Keratinocyte (primary cell): ENCODE measurements at regions not wholly inside any gene's neighbourhood (a gene's known extent, or its start where the extent isn't known, plus 50 kb on each side); places are given as distances from the start of the nearest gene placed in this dataset.

Experiments
- DNase-seq: peaks from one replicate; pipeline ENCODE4 v3.0.0-alpha.2; 2011; ENCODE audit warnings: low read depth, missing footprints, low spot score
- FAIRE-seq: peaks from 2 replicates; lab custom pipeline; 2011; peaks lifted over from hg19 to GRCh38; lab: Jason Lieb, UNC
- H2AFZ ChIP-seq: 2 replicates; pipeline ENCODE4 v1.6.0; 2012; ENCODE audit warnings: low read length, control low read depth, inconsistent platforms; ENCODE audit not compliant: control insufficient read depth
- H3K27ac ChIP-seq: 2 replicates; pipeline ENCODE4 v1.5.1; 2011; ENCODE audit warnings: low read length; ENCODE audit not compliant: control insufficient read depth, insufficient read depth
- H3K27me3 ChIP-seq: 3 replicates; pipeline ENCODE4 v1.6.0; 2011; ENCODE audit warnings: low read length; ENCODE audit not compliant: control insufficient read depth, insufficient read depth; ENCODE audit errors: extremely low read depth
- H3K36me3 ChIP-seq, 2 experiments: 2 replicates in 1 of 2; 3 replicates in 1 of 2; pipeline ENCODE4 v1.5.1; 2011; ENCODE audit warnings: low read length in 2 of 2, mild to moderate bottlenecking in 1 of 2; ENCODE audit not compliant: control insufficient read depth in 2 of 2, insufficient read depth in 2 of 2; ENCODE audit errors: extremely low read depth in 1 of 2
- H3K4me1 ChIP-seq: 3 replicates; pipeline ENCODE4 v1.5.1; 2011; ENCODE audit warnings: low read length; ENCODE audit not compliant: control insufficient read depth, insufficient read depth; ENCODE audit errors: extremely low read depth
- H3K4me2 ChIP-seq: 3 replicates; pipeline ENCODE4 v1.6.0; 2011; ENCODE audit warnings: low read depth, low read length; ENCODE audit not compliant: control insufficient read depth, insufficient read depth; ENCODE audit errors: extremely low read depth
- H3K4me3 ChIP-seq, 3 experiments: fragments of 200-600 bp in 1 of 3; sonication (generic) in 1 of 3; 2 replicates in 2 of 3; 3 replicates in 1 of 3; pipeline ENCODE4 v1.5.1; 2011 to 2016; ENCODE audit warnings: low read length in 3 of 3, mild to moderate bottlenecking in 3 of 3, control low read depth in 2 of 3, inconsistent platforms in 1 of 3, low read depth in 1 of 3, mixed read lengths in 1 of 3, mixed run types in 1 of 3, moderate library complexity in 1 of 3; ENCODE audit not compliant: control insufficient read depth in 2 of 3, insufficient read depth in 2 of 3; ENCODE audit errors: extremely low read depth in 1 of 3
- H3K79me2 ChIP-seq: 2 replicates; pipeline ENCODE4 v1.6.0; 2012; ENCODE audit warnings: low read length; ENCODE audit not compliant: control insufficient read depth, insufficient read depth
- H3K9ac ChIP-seq: 3 replicates; pipeline ENCODE4 v1.6.0; 2011; ENCODE audit warnings: low read length; ENCODE audit not compliant: control insufficient read depth, insufficient read depth; ENCODE audit errors: extremely low read depth
- H3K9me1 ChIP-seq: 3 replicates; pipeline ENCODE4 v1.6.0; 2011; ENCODE audit warnings: low read length; ENCODE audit not compliant: control insufficient read depth, insufficient read depth; ENCODE audit errors: extremely low read depth
- H3K9me3 ChIP-seq: 2 replicates; pipeline ENCODE4 v1.5.1; 2012; ENCODE audit warnings: low read depth, low read length; ENCODE audit not compliant: control insufficient read depth
- H4K20me1 ChIP-seq: 3 replicates; pipeline ENCODE4 v1.6.0; 2011; ENCODE audit warnings: low read length; ENCODE audit not compliant: control insufficient read depth, insufficient read depth; ENCODE audit errors: extremely low read depth
- EZH2 ChIP-seq: IDR thresholded peaks from one replicate; pipeline ENCODE4 v1.6.1; 2012; ENCODE audit warnings: inconsistent platforms, mild to moderate bottlenecking, low read length, moderate library complexity
- dilution Hi-C: fragments of 300-500 bp; cut with MboI; formaldehyde crosslinking; loops from one replicate; pipeline ENCODE4 v1.7.0; 2020; ENCODE audit warnings: low sequenced_read_pairs; ENCODE audit not compliant: extremely low pct_ligation_motif_present
- TF ChIP-seq, protein P1 (sequence below), 3 experiments: IDR thresholded peaks in 1 of 3; conservative IDR thresholded peaks in 1 of 3; optimal IDR thresholded peaks in 1 of 3; 2 replicates in 2 of 3; 3 replicates in 1 of 3; pipeline versions ENCODE3 to v1.5.1; 2011; ENCODE audit warnings: low read length in 3 of 3, mild to moderate bottlenecking in 3 of 3, moderate library complexity in 2 of 3, control low read depth in 1 of 3, inconsistent platforms in 1 of 3; ENCODE audit not compliant: insufficient read depth in 2 of 3; ENCODE audit errors: extremely low read depth in 1 of 3

DNA sequence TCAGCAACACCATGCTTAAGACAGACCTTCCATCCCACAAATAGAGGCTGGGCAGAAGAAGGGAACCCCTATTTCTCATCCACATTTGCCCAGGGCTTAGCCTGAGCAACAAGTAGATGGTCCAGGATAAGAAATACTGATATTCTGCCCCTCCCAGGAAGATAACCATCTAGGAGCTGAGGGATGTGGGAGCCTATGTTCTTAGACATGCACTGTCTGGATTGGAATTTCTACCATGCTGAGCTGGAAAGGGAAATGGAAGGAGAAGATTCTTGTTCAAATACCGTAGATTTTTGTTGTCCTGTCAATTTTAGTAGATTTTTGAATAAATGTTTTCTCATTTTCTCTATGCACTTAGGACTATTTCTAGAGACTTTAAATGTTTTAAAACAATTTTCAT is 450.7 kb upstream of the SEMA6D start:
- DNase-seq: no peak
- no peak for FAIRE-seq
- dilution Hi-C loops: no loop called here

DNA sequence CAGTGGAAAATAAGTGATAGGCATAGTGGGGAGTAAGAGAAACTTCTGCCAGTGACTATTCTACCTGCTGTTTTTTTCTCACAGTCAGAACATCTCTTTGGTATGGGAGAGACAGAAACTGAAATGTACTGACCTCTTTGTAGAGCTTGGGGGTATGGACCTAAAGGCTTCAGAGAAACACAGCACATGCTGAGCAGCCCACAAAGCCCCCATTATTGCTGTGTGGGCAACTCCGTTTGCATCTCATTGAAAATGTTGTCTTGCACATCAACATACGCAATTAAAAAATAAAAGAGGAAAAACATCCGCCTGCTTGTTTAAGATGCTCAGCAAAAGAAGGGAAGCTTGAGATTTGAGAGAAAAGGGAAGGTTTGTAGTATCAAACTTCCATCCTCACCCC is 443.4 kb upstream of the SEMA6D start:
- Histone ChIP-seq H4K20me1 (no peaks in the 10 kb centered on the region), H3K79me2 (no peaks in the 10 kb centered on the region), H2AFZ (no peak overlapping the region), H3K27ac (no peak overlapping the region), H3K4me3 (no peak overlapping the region), H3K9me3 (no peaks in the 10 kb centered on the region), H3K9me1 (no peaks in the 10 kb centered on the region), H3K4me1 (no peaks in the 10 kb centered on the region), H3K27me3 (no peaks in the 10 kb centered on the region), H3K9ac (no peak overlapping the region), H3K36me3 (no peaks in the 10 kb centered on the region), H3K4me2 (no peak overlapping the region)
- TF ChIP-seq, protein P1, sequence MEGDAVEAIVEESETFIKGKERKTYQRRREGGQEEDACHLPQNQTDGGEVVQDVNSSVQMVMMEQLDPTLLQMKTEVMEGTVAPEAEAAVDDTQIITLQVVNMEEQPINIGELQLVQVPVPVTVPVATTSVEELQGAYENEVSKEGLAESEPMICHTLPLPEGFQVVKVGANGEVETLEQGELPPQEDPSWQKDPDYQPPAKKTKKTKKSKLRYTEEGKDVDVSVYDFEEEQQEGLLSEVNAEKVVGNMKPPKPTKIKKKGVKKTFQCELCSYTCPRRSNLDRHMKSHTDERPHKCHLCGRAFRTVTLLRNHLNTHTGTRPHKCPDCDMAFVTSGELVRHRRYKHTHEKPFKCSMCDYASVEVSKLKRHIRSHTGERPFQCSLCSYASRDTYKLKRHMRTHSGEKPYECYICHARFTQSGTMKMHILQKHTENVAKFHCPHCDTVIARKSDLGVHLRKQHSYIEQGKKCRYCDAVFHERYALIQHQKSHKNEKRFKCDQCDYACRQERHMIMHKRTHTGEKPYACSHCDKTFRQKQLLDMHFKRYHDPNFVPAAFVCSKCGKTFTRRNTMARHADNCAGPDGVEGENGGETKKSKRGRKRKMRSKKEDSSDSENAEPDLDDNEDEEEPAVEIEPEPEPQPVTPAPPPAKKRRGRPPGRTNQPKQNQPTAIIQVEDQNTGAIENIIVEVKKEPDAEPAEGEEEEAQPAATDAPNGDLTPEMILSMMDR (optimal IDR thresholded peaks at IDR 0.05 in 1 of 3, IDR thresholded peaks at IDR 0.05 in 1 of 3, conservative IDR thresholded peaks at IDR 0.05 in 1 of 3; ENCODE audit: extremely low read depth in 1 of 3, insufficient read depth in 2 of 3, low read length in 3 of 3): no peak
- TF ChIP-seq EZH2: no peak
- dilution Hi-C loops: no loop called here
- FAIRE-seq: no peak
- no peak for DNase-seq

More for the DNA sequence above, 450.7 kb upstream of the SEMA6D start:
- H2AFZ ChIP-seq: no peak overlapping the region
- H3K9me1 ChIP-seq: no peaks in the 10 kb centered on the region
- no peaks in the 10 kb centered on the region for H3K36me3 ChIP-seq
- no peaks in the 10 kb centered on the region for H3K79me2 ChIP-seq
- no peak overlapping the region for H3K4me2 ChIP-seq
- H3K9ac ChIP-seq: no peak overlapping the region
- no peak overlapping the region for H3K27ac ChIP-seq
- no peaks in the 10 kb centered on the region for H3K9me3 ChIP-seq
- no peaks in the 10 kb centered on the region for H4K20me1 ChIP-seq
- H3K4me1 ChIP-seq: no peaks in the 10 kb centered on the region
- TF ChIP-seq, protein P1 (optimal IDR thresholded peaks at IDR 0.05 in 1 of 3, IDR thresholded peaks at IDR 0.05 in 1 of 3, conservative IDR thresholded peaks at IDR 0.05 in 1 of 3; ENCODE audit: extremely low read depth in 1 of 3, insufficient read depth in 2 of 3, low read length in 3 of 3): no peak
- TF ChIP-seq EZH2: no peak
- H3K27me3 ChIP-seq: no peaks in the 10 kb centered on the region
- H3K4me3 ChIP-seq: no peak overlapping the region
